NOMO-1 treated with DMSO at 0.1 percent for 48 hours (cell line): ENCODE measurements at regions not wholly inside any gene's neighbourhood (a gene's known extent, or its start where the extent isn't known, plus 50 kb on each side); places are given as distances from the start of the nearest gene placed in this dataset.
A peak's percentile ranks its signal among the peaks of the same experiment; 100 is the strongest.
"Not testable (repeated sequence)": the region's sequence is repeated elsewhere in the genome, so short reads cannot be mapped to it uniquely, and the experiment has no call there.

Experiments
- DNase-seq: peaks from one replicate; lab custom pipeline; 2025; ENCODE audit not compliant: unreplicated experiment; lab: John Stamatoyannopoulos, UW

GRCh38 chr2:236767941-236768340 lies 198.3 kb downstream of the ACKR3 start:
- no peak for DNase-seq

GRCh38 chr2:236768393-236769140 lies 198.9 kb downstream of the ACKR3 start:
- DNase-seq: no peak

GRCh38 chr2:236769981-236770671 lies 200.5 kb downstream of the ACKR3 start:
- no peak for DNase-seq

GRCh38 chr2:236772220-236772837 lies 202.7 kb downstream of the ACKR3 start:
- no peak for DNase-seq

- no peak for DNase-seq
Observed at GRCh38 chr2:236773206-236773605, 203.6 kb downstream of the ACKR3 start.

- no peak for DNase-seq
Observed at GRCh38 chr2:236774171-236774570, 204.5 kb downstream of the ACKR3 start.

GRCh38 chr2:236775511-236775910 lies 205.9 kb downstream of the ACKR3 start:
- no peak for DNase-seq

- DNase-seq: no peak
Observed at GRCh38 chr2:236776206-236776605, 206.6 kb downstream of the ACKR3 start.

GRCh38 chr2:236776695-236777251 lies 207.1 kb downstream of the ACKR3 start:
- DNase-seq: no peak

GRCh38 chr2:236777408-236777807 lies 207.8 kb downstream of the ACKR3 start:
- peak; percentile 7 for DNase-seq

GRCh38 chr2:236781933-236782816 lies 212.6 kb downstream of the ACKR3 start:
- DNase-seq: no peak

GRCh38 chr2:236782938-236783337 lies 213.3 kb downstream of the ACKR3 start:
- no peak for DNase-seq

GRCh38 chr2:236783417-236784020 lies 213.9 kb downstream of the ACKR3 start:
- DNase-seq: no peak

GRCh38 chr2:236785611-236786057 lies 216.0 kb downstream of the ACKR3 start:
- no peak for DNase-seq

GRCh38 chr2:236786751-236787150 lies 217.1 kb downstream of the ACKR3 start:
- DNase-seq: no peak

GRCh38 chr2:236787376-236787775 lies 217.8 kb downstream of the ACKR3 start:
- DNase-seq: not testable (repeated sequence)

GRCh38 chr2:236787885-236788284 lies 218.3 kb downstream of the ACKR3 start:
- peak; percentile 99 for DNase-seq

GRCh38 chr2:236790963-236791362 lies 221.3 kb downstream of the ACKR3 start:
- DNase-seq: no peak

- DNase-seq: no peak
Observed at GRCh38 chr2:236793023-236794011, 223.7 kb downstream of the ACKR3 start.
